Prostate gland (tissue), 2 donors: ENCODE measurements at regions not wholly inside any gene's neighbourhood (a gene's known extent, or its start where the extent isn't known, plus 50 kb on each side); places are given as distances from the start of the nearest gene placed in this dataset.

ENCODE experiments used
- CTCF ChIP-seq, 4 experiments: fragments of 200-600 bp in 2 of 4; fragments of 450-650 bp in 2 of 4; sonication (generic) in 2 of 4; IDR thresholded peaks; 1 replicate in 3 of 4; 2 replicates in 1 of 4; pipeline ENCODE4 v1.5.1; 2016 to 2019; ENCODE audit warnings: antibody characterized with exemption in 4 of 4, mild to moderate bottlenecking in 2 of 4, moderate library complexity in 2 of 4
- POLR2AphosphoS5 ChIP-seq: sonication (generic); formaldehyde crosslinking; IDR thresholded peaks from one replicate; pipeline ENCODE4 v1.6.1; 2017; ENCODE audit warnings: antibody characterized with exemption

- no peak for TF ChIP-seq POLR2AphosphoS5
- no peak for TF ChIP-seq CTCF (IDR thresholded peaks at IDR 0.05)
Measured at GRCh38 chr14:29982993-29983392, 55.3 kb upstream of the PRKD1 start.
